ENCODE measurements at regions not wholly inside any gene's neighbourhood (a gene's known extent, or its start where the extent isn't known, plus 50 kb on each side); places are given as distances from the start of the nearest gene placed in this dataset.

DNA sequence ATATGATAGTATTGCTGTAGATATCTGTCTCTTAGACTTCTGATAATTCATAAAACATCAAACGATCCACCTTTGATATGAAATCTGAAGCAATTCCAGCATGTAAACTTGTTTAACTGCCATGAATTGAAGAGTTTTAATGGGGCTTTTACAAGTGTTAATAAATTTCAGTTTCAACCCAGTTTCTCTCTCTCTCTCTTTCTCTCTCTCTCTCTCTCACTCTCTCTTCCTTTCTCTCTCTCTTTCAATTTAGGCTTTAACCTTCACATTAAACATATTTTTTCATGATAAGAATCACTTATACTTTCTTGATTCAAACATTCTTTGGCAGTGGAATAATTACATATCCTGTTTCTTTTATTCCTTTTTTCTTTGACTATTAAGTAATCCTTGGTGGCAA is 296.1 kb downstream of the EPHA4 start:
- no peak for DNase-seq (ENCODE audit: low spot score)
- no peak overlapping the region for H3K27ac ChIP-seq
- H3K4me3 ChIP-seq: no peak overlapping the region
- TF ChIP-seq, protein P1, sequence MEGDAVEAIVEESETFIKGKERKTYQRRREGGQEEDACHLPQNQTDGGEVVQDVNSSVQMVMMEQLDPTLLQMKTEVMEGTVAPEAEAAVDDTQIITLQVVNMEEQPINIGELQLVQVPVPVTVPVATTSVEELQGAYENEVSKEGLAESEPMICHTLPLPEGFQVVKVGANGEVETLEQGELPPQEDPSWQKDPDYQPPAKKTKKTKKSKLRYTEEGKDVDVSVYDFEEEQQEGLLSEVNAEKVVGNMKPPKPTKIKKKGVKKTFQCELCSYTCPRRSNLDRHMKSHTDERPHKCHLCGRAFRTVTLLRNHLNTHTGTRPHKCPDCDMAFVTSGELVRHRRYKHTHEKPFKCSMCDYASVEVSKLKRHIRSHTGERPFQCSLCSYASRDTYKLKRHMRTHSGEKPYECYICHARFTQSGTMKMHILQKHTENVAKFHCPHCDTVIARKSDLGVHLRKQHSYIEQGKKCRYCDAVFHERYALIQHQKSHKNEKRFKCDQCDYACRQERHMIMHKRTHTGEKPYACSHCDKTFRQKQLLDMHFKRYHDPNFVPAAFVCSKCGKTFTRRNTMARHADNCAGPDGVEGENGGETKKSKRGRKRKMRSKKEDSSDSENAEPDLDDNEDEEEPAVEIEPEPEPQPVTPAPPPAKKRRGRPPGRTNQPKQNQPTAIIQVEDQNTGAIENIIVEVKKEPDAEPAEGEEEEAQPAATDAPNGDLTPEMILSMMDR (IDR thresholded peaks at IDR 0.05): no peak

DNA sequence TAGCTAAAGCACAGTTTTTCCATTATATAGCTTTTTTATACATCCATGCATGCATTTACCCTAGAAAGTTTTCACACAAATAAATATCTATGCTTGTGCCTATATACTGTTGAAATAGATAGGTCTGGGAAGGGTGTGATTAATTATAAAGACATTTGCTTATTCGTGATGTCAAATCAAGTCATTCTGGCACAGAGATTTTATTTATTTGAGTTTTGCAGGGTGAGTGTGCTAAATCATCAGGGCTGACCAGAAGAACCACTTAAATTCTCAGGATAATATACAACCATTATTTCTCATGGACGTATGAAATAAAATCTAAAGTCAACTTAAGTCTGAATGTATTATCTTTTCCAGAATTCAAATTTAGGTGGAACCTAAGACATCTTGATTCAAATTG is 295.5 kb downstream of the EPHA4 start:
- Histone ChIP-seq H3K4me3 (no peak overlapping the region), H3K27ac (no peak overlapping the region)
- TF ChIP-seq, protein P1 (IDR thresholded peaks at IDR 0.05): no peak
- DNase-seq (ENCODE audit: low spot score): no peak

DNA sequence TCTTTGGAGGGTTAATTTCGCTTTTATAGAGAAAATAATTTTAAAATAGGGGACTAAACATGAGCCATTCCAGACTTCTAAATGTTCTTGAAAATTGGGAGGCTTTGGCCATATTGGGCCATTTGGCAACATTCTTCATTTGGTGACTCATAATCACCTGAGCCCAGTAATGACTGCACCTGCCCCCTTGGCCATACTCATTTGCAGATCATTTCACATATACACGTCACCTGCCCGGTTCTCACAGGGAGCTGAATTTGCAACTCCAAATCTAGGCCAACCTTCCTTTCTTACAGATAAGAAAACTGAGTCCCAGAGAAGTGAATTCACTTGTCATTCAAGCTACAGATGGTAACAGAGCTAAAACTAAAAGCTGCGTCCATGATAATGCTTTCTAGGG is 289.7 kb downstream of the EPHA4 start:
- TF ChIP-seq, protein P1 (IDR thresholded peaks at IDR 0.05): no peak
- Histone ChIP-seq H3K27ac (no peak overlapping the region), H3K4me3 (no peak overlapping the region)
- DNase-seq (ENCODE audit: low spot score): no peak

DNA sequence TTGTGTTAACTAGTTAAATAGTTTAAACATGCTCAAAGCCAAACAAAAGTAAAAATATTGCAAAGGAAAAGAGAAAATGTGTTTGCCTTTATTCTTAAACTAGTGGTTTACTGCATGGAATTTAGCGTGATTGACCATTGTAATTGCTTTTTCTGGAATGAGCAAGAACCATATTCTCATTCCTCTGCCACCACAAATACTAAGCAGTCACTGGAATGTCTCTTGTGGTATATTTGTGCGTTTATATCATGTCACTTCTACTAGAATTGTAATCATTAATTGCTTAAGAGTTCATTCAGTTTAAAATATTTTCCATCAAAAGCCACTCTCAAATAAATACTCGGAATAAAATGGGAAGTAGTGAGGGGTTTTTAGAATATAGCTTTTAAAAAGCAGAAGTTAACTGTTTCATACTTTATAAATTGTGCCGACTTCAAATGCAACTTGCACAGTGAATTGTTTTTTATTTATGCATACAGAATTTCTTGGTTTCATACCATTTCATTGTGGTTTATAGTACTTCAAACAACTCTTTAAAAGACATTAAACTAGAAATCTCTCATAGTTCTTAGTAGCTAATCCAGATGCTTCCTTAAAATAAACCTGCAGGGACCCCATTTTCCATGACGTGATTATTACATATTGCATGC is 288.1 kb downstream of the EPHA4 start:
- TF ChIP-seq, protein P1 (IDR thresholded peaks at IDR 0.05): no peak
- Histone ChIP-seq H3K4me3 (no peak overlapping the region), H3K27ac (no peak overlapping the region)
- DNase-seq (ENCODE audit: low spot score): no peak

DNA sequence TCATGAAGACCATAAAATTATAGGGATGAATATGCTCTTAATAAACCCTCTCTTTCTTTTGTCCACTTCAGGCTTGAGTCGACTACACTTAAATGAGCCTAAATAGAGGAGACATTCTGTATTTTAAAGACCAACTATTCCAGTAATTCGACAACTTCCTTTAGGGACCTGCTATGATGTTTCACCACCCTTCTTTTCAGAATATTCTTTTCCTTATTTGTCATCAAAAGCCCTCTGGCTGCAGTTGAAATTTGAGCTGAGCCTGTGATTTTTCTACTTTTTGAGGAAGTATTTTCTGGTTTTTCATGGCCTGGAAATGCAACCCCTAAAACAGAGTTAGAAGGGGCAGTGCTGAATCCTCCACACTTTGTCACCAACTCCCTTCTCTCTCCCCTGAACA is 287.0 kb downstream of the EPHA4 start:
- TF ChIP-seq, protein P1 (IDR thresholded peaks at IDR 0.05): no peak
- DNase-seq (ENCODE audit: low spot score): no peak
- H3K4me3 ChIP-seq: no peak overlapping the region
- H3K27ac ChIP-seq: no peak overlapping the region

DNA sequence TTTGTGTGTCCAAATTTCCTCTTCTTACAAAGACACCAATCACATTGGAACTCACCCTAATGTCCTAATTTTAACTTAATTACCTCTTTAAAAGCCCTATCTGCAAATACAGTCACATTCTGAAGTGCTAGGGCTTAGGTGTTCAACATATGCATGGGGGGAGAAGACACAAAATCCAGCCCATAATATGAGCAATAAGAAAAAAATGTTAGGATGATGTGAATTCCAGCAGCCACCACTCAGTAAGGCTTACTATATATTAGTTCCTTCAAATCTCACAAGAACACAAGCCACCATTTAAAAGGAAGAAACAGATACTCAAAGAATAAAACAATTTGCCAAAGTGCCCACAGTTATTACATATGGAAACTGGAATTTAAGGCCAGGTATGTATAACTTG is 285.7 kb downstream of the EPHA4 start:
- TF ChIP-seq, protein P1 (IDR thresholded peaks at IDR 0.05): no peak
- no peak for DNase-seq (ENCODE audit: low spot score)
- no peak overlapping the region for H3K4me3 ChIP-seq
- H3K27ac ChIP-seq: no peak overlapping the region

DNA sequence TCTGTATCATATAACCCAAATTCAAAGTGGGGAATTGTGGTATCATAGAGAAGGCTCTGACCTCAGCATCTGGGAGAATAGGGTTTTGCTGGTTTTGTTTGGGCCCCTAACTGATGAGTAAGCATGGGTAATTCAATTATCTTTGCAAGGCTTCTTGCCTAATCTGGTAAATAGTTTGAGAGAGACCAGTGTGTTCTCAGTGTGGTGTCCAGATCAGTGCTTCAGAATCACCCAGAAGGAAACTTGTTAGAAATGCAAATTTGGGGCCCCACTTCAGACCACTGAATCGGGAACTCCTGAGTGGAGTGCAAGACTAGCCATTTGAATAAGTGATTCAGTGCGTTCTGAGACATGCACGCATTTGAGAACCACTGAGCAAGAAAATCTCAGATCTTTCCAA is 282.7 kb downstream of the EPHA4 start:
- no peak for DNase-seq (ENCODE audit: low spot score)
- Histone ChIP-seq H3K27ac (no peak overlapping the region), H3K4me3 (no peak overlapping the region)
- TF ChIP-seq, protein P1 (IDR thresholded peaks at IDR 0.05): no peak
